GM23338 (cell line): ENCODE measurements at regions not wholly inside any gene's neighbourhood (a gene's known extent, or its start where the extent isn't known, plus 50 kb on each side); places are given as distances from the start of the nearest gene placed in this dataset.

Source experiments
- ATAC-seq: fragments of 200-7000 bp; cut with Tn5 transposase; 3 replicates; pipeline ENCODE4 v1.9.1; 2020
- DNase-seq: peaks from one replicate; pipeline ENCODE4 v3.0.0-alpha.2; 2015; ENCODE audit warnings: low spot score
- H2AFZ ChIP-seq: fragments of 200-600 bp; sonication (generic); 2 replicates; pipeline ENCODE4 v1.8.0; 2016; ENCODE audit warnings: antibody characterized with exemption, mild to moderate bottlenecking, moderate library complexity
- H3F3A ChIP-seq: fragments of 200-600 bp; sonication (generic); replicated peaks from 2 replicates; pipeline ENCODE4 v1.8.0; 2017; ENCODE audit warnings: antibody characterized with exemption, mixed run types, low read depth
- H3K27ac ChIP-seq: fragments of 200-600 bp; sonication (generic); 2 replicates; pipeline ENCODE4 v1.6.1; 2016; ENCODE audit warnings: low read depth
- H3K27me3 ChIP-seq: fragments of 200-600 bp; sonication (generic); 2 replicates; pipeline ENCODE4 v1.8.0; 2016; ENCODE audit warnings: mild to moderate bottlenecking, mixed run types, moderate library complexity; ENCODE audit not compliant: insufficient read depth
- H3K36me3 ChIP-seq: fragments of 200-600 bp; sonication (generic); 2 replicates; pipeline ENCODE4 v1.8.0; 2016; ENCODE audit warnings: mild to moderate bottlenecking; ENCODE audit not compliant: insufficient read depth
- H3K4me1 ChIP-seq: fragments of 200-600 bp; sonication (generic); 2 replicates; pipeline ENCODE4 v1.8.0; 2016; ENCODE audit warnings: mild to moderate bottlenecking, moderate library complexity; ENCODE audit not compliant: insufficient read depth
- H3K4me2 ChIP-seq: fragments of 200-600 bp; sonication (generic); 2 replicates; pipeline ENCODE4 v1.7.1; 2017; ENCODE audit warnings: mixed run types
- H3K4me3 ChIP-seq: fragments of 200-600 bp; sonication (generic); 2 replicates; pipeline ENCODE4 v1.6.1; 2016; ENCODE audit warnings: mixed run types
- H3K79me2 ChIP-seq: fragments of 200-600 bp; sonication (generic); replicated peaks from 2 replicates; pipeline ENCODE4 v1.8.0; 2017; ENCODE audit warnings: mild to moderate bottlenecking; ENCODE audit not compliant: insufficient read depth
- H3K9me2 ChIP-seq: fragments of 200-600 bp; sonication (generic); 2 replicates; pipeline ENCODE4 v1.8.0; 2017; ENCODE audit not compliant: insufficient read depth
- H4K20me1 ChIP-seq: fragments of 200-600 bp; sonication (generic); replicated peaks from 2 replicates; pipeline ENCODE4 v1.8.0; 2017; ENCODE audit warnings: mild to moderate bottlenecking; ENCODE audit not compliant: insufficient read depth
- H3K27ac Mint-ChIP-seq: 2 replicates; pipeline ENCODE4 v1.8.0; 2020; ENCODE audit warnings: inconsistent platforms, mild to moderate bottlenecking, moderate library complexity, mixed read lengths
- H3K27me3 Mint-ChIP-seq: 3 replicates; pipeline ENCODE4 v1.8.0; 2022; ENCODE audit warnings: low read depth, mild to moderate bottlenecking, moderate library complexity, mixed read lengths, inconsistent platforms; ENCODE audit not compliant: insufficient read depth, poor library complexity
- H3K36me3 Mint-ChIP-seq: 3 replicates; pipeline ENCODE4 v1.8.0; 2021; ENCODE audit warnings: low read depth, mild to moderate bottlenecking, inconsistent platforms, moderate library complexity, mixed read lengths
- H3K4me1 Mint-ChIP-seq: 3 replicates; pipeline ENCODE4 v1.8.0; 2020; ENCODE audit warnings: mild to moderate bottlenecking, inconsistent platforms, mixed read lengths
- H3K4me3 Mint-ChIP-seq: 3 replicates; pipeline ENCODE4 v1.8.0; 2021; ENCODE audit warnings: moderate library complexity, mild to moderate bottlenecking, inconsistent platforms, mixed read lengths
- H3K9me3 Mint-ChIP-seq: 3 replicates; pipeline ENCODE4 v1.8.0; 2020; ENCODE audit warnings: moderate library complexity, mild to moderate bottlenecking, inconsistent platforms, mixed read lengths
- CTCF ChIP-seq, 2 experiments: fragments of 200-600 bp in 1 of 2; sonication (generic) in 1 of 2; conservative IDR thresholded peaks; 2 replicates each; pipeline versions ENCODE4 v1.5.1 to v1.6.1; 2016 to 2017; ENCODE audit warnings: antibody characterized with exemption in 2 of 2, low read depth in 2 of 2, mild to moderate bottlenecking in 2 of 2, moderate library complexity in 1 of 2
- NANOG ChIP-seq: IDR thresholded peaks from 2 replicates; pipeline ENCODE4 v1.6.1; 2016; ENCODE audit warnings: antibody characterized with exemption, borderline replicate concordance
- ZNF114 ChIP-seq: fragments of 250-450 bp; sonication (Bioruptor Pico); IDR thresholded peaks from 2 replicates; pipeline ENCODE4 v1.5.0; 2020; ENCODE audit warnings: mild to moderate bottlenecking, moderate library complexity
- ZNF462 ChIP-seq: fragments of 250-450 bp; sonication (Bioruptor Pico); IDR thresholded peaks from 2 replicates; pipeline ENCODE4 v1.5.0; 2020; ENCODE audit warnings: mild to moderate bottlenecking, moderate library complexity
- TF ChIP-seq, protein P1 (sequence below): IDR thresholded peaks from 2 replicates; pipeline ENCODE4 v1.6.1; 2016; ENCODE audit warnings: antibody characterized with exemption

- H3K4me3 ChIP-seq, result no peak overlapping the region
- H3K36me3 ChIP-seq, result no peaks in the 10 kb centered on the region
- H3K4me2 ChIP-seq, result no peak overlapping the region
- DNase-seq (no peak), ATAC-seq (no peak)
- no peaks in the 10 kb centered on the region; the same call in 1 of the 2 replicates for H3K9me2 ChIP-seq
- H4K20me1 ChIP-seq, result no peaks in the 10 kb centered on the region
- no peaks in the 10 kb centered on the region for H3K9me3 Mint-ChIP-seq
- no peaks in the 10 kb centered on the region for H3K27me3 Mint-ChIP-seq
- H3K27ac Mint-ChIP-seq, result no peak overlapping the region
- peaks cover 4% of the 10 kb centered on the region; the same call in 1 of the 3 replicates for H3K4me1 Mint-ChIP-seq
- H2AFZ ChIP-seq, result no peak overlapping the region
- H3K4me3 Mint-ChIP-seq, result no peak overlapping the region
- H3K27me3 ChIP-seq, result no peaks in the 10 kb centered on the region
- H3F3A ChIP-seq, result no peaks in the 10 kb centered on the region
- no peaks in the 10 kb centered on the region for H3K36me3 Mint-ChIP-seq
- H3K4me1 ChIP-seq, result no peaks in the 10 kb centered on the region
- H3K79me2 ChIP-seq, result no peaks in the 10 kb centered on the region
- no peak overlapping the region for H3K27ac ChIP-seq
- no peak for TF ChIP-seq NANOG
Observed at GRCh38 chr4:129821073-129821472, 725.1 kb downstream of the C4orf33 start.

- Histone ChIP-seq H3K27me3 (no peaks in the 10 kb centered on the region), H3K36me3 (no peaks in the 10 kb centered on the region), H2AFZ (no peak overlapping the region), H3K4me3 (no peak overlapping the region), H3F3A (no peaks in the 10 kb centered on the region), H3K4me1 (no peaks in the 10 kb centered on the region), H3K27ac (no peak overlapping the region), H4K20me1 (no peaks in the 10 kb centered on the region), H3K79me2 (no peaks in the 10 kb centered on the region), H3K9me2 (no peaks in the 10 kb centered on the region; the same call in 1 of the 2 replicates), H3K4me2 (no peak overlapping the region)
- no peaks in the 10 kb centered on the region for H3K27me3 Mint-ChIP-seq
- no peak overlapping the region for H3K27ac Mint-ChIP-seq
- H3K36me3 Mint-ChIP-seq, result no peaks in the 10 kb centered on the region
- H3K4me1 Mint-ChIP-seq, result peaks cover 4% of the 10 kb centered on the region; the same call in 1 of the 3 replicates
- DNase-seq (no peak), ATAC-seq (no peak)
- H3K4me3 Mint-ChIP-seq, result no peak overlapping the region
- TF ChIP-seq ZNF114 (CRISPR knock-in tag), result no peak
- TF ChIP-seq, protein P1, sequence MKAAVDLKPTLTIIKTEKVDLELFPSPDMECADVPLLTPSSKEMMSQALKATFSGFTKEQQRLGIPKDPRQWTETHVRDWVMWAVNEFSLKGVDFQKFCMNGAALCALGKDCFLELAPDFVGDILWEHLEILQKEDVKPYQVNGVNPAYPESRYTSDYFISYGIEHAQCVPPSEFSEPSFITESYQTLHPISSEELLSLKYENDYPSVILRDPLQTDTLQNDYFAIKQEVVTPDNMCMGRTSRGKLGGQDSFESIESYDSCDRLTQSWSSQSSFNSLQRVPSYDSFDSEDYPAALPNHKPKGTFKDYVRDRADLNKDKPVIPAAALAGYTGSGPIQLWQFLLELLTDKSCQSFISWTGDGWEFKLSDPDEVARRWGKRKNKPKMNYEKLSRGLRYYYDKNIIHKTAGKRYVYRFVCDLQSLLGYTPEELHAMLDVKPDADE, result no peak
- H3K9me3 Mint-ChIP-seq, result no peaks in the 10 kb centered on the region
Observed at GRCh38 chr4:129821963-129822362, 726.0 kb downstream of the C4orf33 start.

- H3K27ac ChIP-seq, result no peak overlapping the region
- no peak for TF ChIP-seq ZNF462
- no peak for TF ChIP-seq CTCF (conservative IDR thresholded peaks at IDR 0.05; ENCODE audit: low read depth in 2 of 2)
Observed at GRCh38 chr4:129822701-129823100, 726.7 kb downstream of the C4orf33 start.

More at GRCh38 chr4:129822701-129823100, 726.7 kb downstream of the C4orf33 start:
- Mint-ChIP-seq H3K36me3 (no peaks in the 10 kb centered on the region), H3K4me3 (no peak overlapping the region), H3K27ac (no peak overlapping the region; the same call in 1 of the 2 replicates), H3K27me3 (no peaks in the 10 kb centered on the region), H3K4me1 (peaks cover 4% of the 10 kb centered on the region; the same call in 1 of the 3 replicates), H3K9me3 (no peaks in the 10 kb centered on the region)
- no peak overlapping the region for H3K4me3 ChIP-seq
- H3F3A ChIP-seq, result no peaks in the 10 kb centered on the region
- no peaks in the 10 kb centered on the region for H3K79me2 ChIP-seq
- DNase-seq, result no peak
- H4K20me1 ChIP-seq, result no peaks in the 10 kb centered on the region
- no peaks in the 10 kb centered on the region; the same call in 1 of the 2 replicates for H3K9me2 ChIP-seq
- no peaks in the 10 kb centered on the region for H3K36me3 ChIP-seq
- H3K27me3 ChIP-seq, result no peaks in the 10 kb centered on the region
- no peak for ATAC-seq
- no peak overlapping the region; the same call in 1 of the 2 replicates for H2AFZ ChIP-seq
- H3K4me2 ChIP-seq, result no peak overlapping the region
- H3K4me1 ChIP-seq, result no peaks in the 10 kb centered on the region
